Neural progenitor cell (in vitro differentiated cells): ENCODE measurements at regions not wholly inside any gene's neighbourhood (a gene's known extent, or its start where the extent isn't known, plus 50 kb on each side); places are given as distances from the start of the nearest gene placed in this dataset.

Experiments used
- EZH2 ChIP-seq: fragments of 200-600 bp; sonication (generic); IDR thresholded peaks from 2 replicates; pipeline ENCODE4 v1.6.1; 2017; ENCODE audit warnings: antibody characterized with exemption, mild to moderate bottlenecking, moderate library complexity
- EZH2phosphoT487 ChIP-seq: fragments of 200-600 bp; sonication (generic); IDR thresholded peaks from 2 replicates; pipeline ENCODE4 v1.6.1; 2017; ENCODE audit warnings: antibody characterized with exemption
- TF ChIP-seq, protein P1 (sequence below): fragments of 200-600 bp; sonication (generic); IDR thresholded peaks from 2 replicates; pipeline ENCODE4 v1.5.1; 2017; ENCODE audit warnings: antibody characterized with exemption, mild to moderate bottlenecking

DNA sequence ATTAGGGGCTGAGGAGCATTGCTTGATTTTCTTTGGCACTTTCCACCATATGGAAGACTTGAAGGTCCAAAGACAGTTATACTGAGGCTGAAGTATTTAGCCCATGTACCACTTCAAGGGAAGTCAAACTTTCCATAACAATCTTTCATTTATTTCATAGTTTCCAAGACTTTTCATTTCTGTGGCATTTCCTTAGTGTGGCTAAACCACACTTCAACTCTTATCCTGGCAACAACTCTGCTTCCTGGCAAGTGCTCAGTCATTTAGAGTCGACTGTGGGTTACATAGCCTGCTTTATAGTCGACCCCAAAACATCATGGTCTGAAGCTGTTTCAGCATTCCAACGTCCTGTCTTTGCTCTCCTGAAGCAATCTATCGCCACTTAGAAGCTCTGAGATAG lies 343.0 kb upstream of the SEMA3D start:
- TF ChIP-seq, protein P1, sequence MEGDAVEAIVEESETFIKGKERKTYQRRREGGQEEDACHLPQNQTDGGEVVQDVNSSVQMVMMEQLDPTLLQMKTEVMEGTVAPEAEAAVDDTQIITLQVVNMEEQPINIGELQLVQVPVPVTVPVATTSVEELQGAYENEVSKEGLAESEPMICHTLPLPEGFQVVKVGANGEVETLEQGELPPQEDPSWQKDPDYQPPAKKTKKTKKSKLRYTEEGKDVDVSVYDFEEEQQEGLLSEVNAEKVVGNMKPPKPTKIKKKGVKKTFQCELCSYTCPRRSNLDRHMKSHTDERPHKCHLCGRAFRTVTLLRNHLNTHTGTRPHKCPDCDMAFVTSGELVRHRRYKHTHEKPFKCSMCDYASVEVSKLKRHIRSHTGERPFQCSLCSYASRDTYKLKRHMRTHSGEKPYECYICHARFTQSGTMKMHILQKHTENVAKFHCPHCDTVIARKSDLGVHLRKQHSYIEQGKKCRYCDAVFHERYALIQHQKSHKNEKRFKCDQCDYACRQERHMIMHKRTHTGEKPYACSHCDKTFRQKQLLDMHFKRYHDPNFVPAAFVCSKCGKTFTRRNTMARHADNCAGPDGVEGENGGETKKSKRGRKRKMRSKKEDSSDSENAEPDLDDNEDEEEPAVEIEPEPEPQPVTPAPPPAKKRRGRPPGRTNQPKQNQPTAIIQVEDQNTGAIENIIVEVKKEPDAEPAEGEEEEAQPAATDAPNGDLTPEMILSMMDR = no peak
- no peak for TF ChIP-seq EZH2
- TF ChIP-seq EZH2phosphoT487 = no peak
